Transverse colon (tissue), 4 donors: ENCODE measurements at regions not wholly inside any gene's neighbourhood (a gene's known extent, or its start where the extent isn't known, plus 50 kb on each side); places are given as distances from the start of the nearest gene placed in this dataset.

Experiments
- DNase-seq: peaks from one replicate; pipeline ENCODE4 v3.0.0-alpha.2; 2019
- H3K27ac ChIP-seq, 4 donors: fragments of 200-600 bp; sonication (generic); 2 replicates each; pipeline ENCODE4 v1.5.1; 2016 to 2018; ENCODE audit warnings: inconsistent platforms in 4 of 4
- H3K27me3 ChIP-seq: fragments of 200-600 bp; sonication (generic); 2 replicates; pipeline ENCODE4 v1.5.1; 2017; ENCODE audit warnings: inconsistent platforms
- H3K36me3 ChIP-seq, 4 donors: fragments of 200-600 bp; sonication (generic); 2 replicates each; pipeline ENCODE4 v1.5.1; 2017 to 2019; ENCODE audit warnings: inconsistent platforms in 4 of 4
- H3K4me1 ChIP-seq, 4 donors: fragments of 200-600 bp; sonication (generic); 2 replicates each; pipeline ENCODE4 v1.5.1; 2017 to 2020; ENCODE audit warnings: inconsistent platforms in 4 of 4
- H3K4me3 ChIP-seq, 4 donors: fragments of 200-600 bp; sonication (generic); 1 replicate in 1 of 4; 2 replicates in 3 of 4; pipeline versions ENCODE4 v1.5.1 to v1.6.1; 2017 to 2019; ENCODE audit warnings: inconsistent platforms in 4 of 4
- H3K9me3 ChIP-seq, 2 donors: fragments of 200-600 bp; sonication (generic); 2 replicates each; pipeline ENCODE4 v1.5.1; 2017 to 2019; ENCODE audit warnings: inconsistent platforms in 2 of 2
- CTCF ChIP-seq, 5 experiments: fragments of 200-600 bp in 3 of 5; fragments of 450-650 bp in 2 of 5; sonication (generic) in 3 of 5; IDR thresholded peaks; 1 replicate in 2 of 5; 2 replicates in 3 of 5; pipeline ENCODE4 v1.5.1; 2016 to 2017; ENCODE audit warnings: antibody characterized with exemption in 5 of 5, inconsistent platforms in 3 of 5, mild to moderate bottlenecking in 2 of 5, moderate library complexity in 1 of 5
- EP300 ChIP-seq: sonication (generic); formaldehyde crosslinking; IDR thresholded peaks from one replicate; pipeline ENCODE4 v1.6.1; 2017; ENCODE audit warnings: antibody characterized with exemption, low read depth
- POLR2A ChIP-seq: fragments of 450-650 bp; IDR thresholded peaks from one replicate; pipeline ENCODE4 v1.6.1; 2016; ENCODE audit warnings: antibody characterized with exemption, mild to moderate bottlenecking, moderate library complexity
- POLR2AphosphoS5 ChIP-seq, 3 donors: sonication (generic); formaldehyde crosslinking; IDR thresholded peaks; one replicate each; pipeline ENCODE4 v1.6.1; 2016; ENCODE audit warnings: antibody characterized with exemption in 3 of 3
- WGBS, 2 donors: methylation state at CpG; one replicate each; pipeline ENCODE4 v1.1.5; 2018; ENCODE audit warnings: low coverage in 1 of 2; 5-methylcytosine and 5-hydroxymethylcytosine counted together
- in situ Hi-C, 4 donors: fragments of 200-750 bp; cut with MboI; loops; one replicate each; pipeline versions ENCODE4 v1.15.0 to v1.15.1; 2017; ENCODE audit warnings: low sequenced_read_pairs in 3 of 4, low pct_ligation_motif_present in 1 of 4, low pct_unique_long_range_greater_than_20kb in 1 of 4
- intact Hi-C: fragments of 100-400 bp; cut with DNase I; formaldehyde crosslinking; loops from one replicate; pipeline ENCODE4 v1.15.1; 2023; ENCODE audit warnings: low total_unique reads

DNA sequence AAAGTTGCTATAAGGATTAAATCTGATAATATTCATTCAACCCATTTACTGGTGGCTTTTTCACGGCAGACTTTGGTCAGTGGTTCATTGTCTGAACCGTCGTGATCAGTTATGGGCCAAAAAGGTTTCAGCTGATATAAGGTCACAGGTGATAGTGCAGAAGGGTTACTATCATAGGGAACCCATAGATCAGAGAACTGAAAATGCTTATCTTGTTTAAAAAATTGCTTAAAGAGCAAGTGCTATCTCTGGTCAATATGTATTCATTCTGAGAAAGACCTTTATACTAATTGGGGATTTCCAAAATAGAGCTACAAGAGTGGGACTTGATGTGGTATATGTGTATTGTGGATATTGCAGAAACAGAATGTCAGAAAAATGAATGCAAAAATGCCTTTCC lies 147.8 kb upstream of the SEMA3E start:
- Histone ChIP-seq H3K4me3 (no peak overlapping the region), H3K36me3 (no peaks in the 10 kb centered on the region), H3K4me1 (peaks cover 0 to 5% (median 0%) of the 10 kb centered on the region in 4 donors), H3K9me3 (no peaks in the 10 kb centered on the region), H3K27me3 (no peaks in the 10 kb centered on the region), H3K27ac (no peak overlapping the region)
- 85 to 95% methylated on average over 3 of the region's 3 CpGs for WGBS, 2 donors
- DNase-seq = no peak
- TF ChIP-seq CTCF (IDR thresholded peaks at IDR 0.05) = no peak
- no peak for TF ChIP-seq POLR2AphosphoS5 (IDR thresholded peaks at IDR 0.05)
- TF ChIP-seq POLR2A = no peak
- TF ChIP-seq EP300 = no peak
- in situ Hi-C loops = no loop called here
- intact Hi-C loops = no loop called here

DNA sequence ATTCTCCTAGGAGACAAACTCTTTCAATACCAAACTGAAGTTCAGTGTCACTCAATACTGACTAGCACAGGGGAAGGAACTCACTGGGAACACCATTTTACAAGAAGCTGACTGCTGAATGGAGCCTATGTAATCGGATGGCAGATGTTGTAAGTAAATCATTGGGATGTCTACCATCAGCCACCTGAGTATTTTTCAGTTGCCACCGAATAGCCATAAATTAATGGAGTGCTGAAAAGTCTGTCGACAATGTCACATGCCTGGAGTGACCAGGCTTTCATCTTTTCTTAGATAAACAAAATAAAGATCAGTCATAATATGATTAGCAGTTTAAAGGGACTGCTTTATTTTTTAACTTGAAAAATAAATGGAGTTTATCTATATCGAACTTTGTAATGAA lies 145.9 kb upstream of the SEMA3E start:
- Histone ChIP-seq H3K27me3 (no peaks in the 10 kb centered on the region), H3K27ac (no peak overlapping the region), H3K4me1 (peaks cover 0 to 5% (median 0%) of the 10 kb centered on the region in 4 donors), H3K36me3 (no peaks in the 10 kb centered on the region), H3K9me3 (no peaks in the 10 kb centered on the region), H3K4me3 (no peak overlapping the region)
- intact Hi-C loops = no loop called here
- no peak for DNase-seq
- no peak for TF ChIP-seq POLR2A
- TF ChIP-seq EP300 = no peak
- no peak for TF ChIP-seq POLR2AphosphoS5 (IDR thresholded peaks at IDR 0.05)
- TF ChIP-seq CTCF (IDR thresholded peaks at IDR 0.05) = no peak
- in situ Hi-C loops = no loop called here
- WGBS, 2 donors = 43 to 58% methylated on average over 4 of the region's 4 CpGs

DNA sequence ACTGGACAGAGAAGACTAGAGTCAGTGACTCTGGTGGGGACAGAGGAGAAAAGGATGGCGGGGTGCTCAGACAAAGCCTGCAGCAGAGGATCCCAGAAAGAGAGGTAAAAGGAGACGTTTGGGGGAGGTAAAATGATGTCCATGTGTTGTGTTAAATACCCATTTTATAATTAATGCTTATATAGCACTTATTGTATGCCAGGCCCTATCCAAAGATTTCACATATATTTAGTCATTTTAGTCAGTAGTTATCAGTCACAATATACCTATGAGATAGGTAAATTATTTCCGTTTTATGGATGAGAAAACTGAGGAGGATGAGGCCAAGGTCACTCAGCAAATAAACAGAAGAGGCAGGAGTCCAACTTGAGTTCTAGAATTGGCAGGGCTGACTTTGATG lies 144.6 kb upstream of the SEMA3E start:
- no peak for DNase-seq
- intact Hi-C loops (no loop called here), in situ Hi-C loops (no loop called here)
- H3K36me3 ChIP-seq = no peaks in the 10 kb centered on the region
- TF ChIP-seq CTCF (IDR thresholded peaks at IDR 0.05) = no peak
- no peak for TF ChIP-seq POLR2AphosphoS5 (IDR thresholded peaks at IDR 0.05)
- no peak for TF ChIP-seq POLR2A
- no peak for TF ChIP-seq EP300
- peaks cover 0 to 5% (median 0%) of the 10 kb centered on the region in 4 donors for H3K4me1 ChIP-seq
- no peak overlapping the region for H3K27ac ChIP-seq
- WGBS, 2 donors = 63 to 65% methylated on average over 3 of the region's 3 CpGs
- H3K9me3 ChIP-seq = no peaks in the 10 kb centered on the region
- no peaks in the 10 kb centered on the region for H3K27me3 ChIP-seq
- H3K4me3 ChIP-seq = no peak overlapping the region

- DNase-seq = no peak
- H3K9me3 ChIP-seq = no peaks in the 10 kb centered on the region
- peaks cover 0 to 5% (median 0%) of the 10 kb centered on the region in 4 donors for H3K4me1 ChIP-seq
- intact Hi-C loops (no loop called here), in situ Hi-C loops (no loop called here)
- no peaks in the 10 kb centered on the region for H3K36me3 ChIP-seq
- no peaks in the 10 kb centered on the region for H3K27me3 ChIP-seq
- WGBS, 2 donors = 78 to 80% methylated on average over 1 of the region's 1 CpG
- no peak for TF ChIP-seq POLR2A
- no peak for TF ChIP-seq EP300
- TF ChIP-seq POLR2AphosphoS5 (IDR thresholded peaks at IDR 0.05) = no peak
- no peak for TF ChIP-seq CTCF (IDR thresholded peaks at IDR 0.05)
- H3K27ac ChIP-seq = no peak overlapping the region
- no peak overlapping the region for H3K4me3 ChIP-seq
These were observed 142.8 kb upstream of the SEMA3E start for GRCh38 chr7:83791737-83792136.
